ENCODE measurements at regions not wholly inside any gene's neighbourhood (a gene's known extent, or its start where the extent isn't known, plus 50 kb on each side); places are given as distances from the start of the nearest gene placed in this dataset.

DNA sequence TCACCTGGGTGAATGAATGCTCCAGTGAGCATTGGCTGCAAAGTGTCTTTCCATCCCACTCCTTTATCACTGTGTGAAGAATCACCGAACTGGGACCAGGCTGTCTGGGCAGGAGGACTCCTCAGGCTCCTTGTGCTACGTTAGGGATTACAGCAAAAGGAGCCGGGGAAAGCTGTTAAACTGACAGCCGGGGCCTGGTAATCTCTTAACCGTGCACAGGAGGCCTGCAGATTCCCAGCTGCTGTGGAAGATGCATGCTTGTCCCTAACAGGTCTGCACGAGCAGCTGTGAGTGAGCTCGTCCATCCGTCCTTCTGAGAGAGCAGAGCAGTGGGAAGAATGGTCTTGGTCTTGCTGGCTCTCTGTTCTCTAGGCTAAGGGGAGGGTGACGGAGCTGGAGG lies 231.5 kb downstream of the AACS start:
- no peaks in the 10 kb centered on the region for H3K36me3 ChIP-seq (ENCODE audit: insufficient read depth, low read length)
- H3K9me2 ChIP-seq (ENCODE audit: insufficient read depth, low read length) = no peaks in the 10 kb centered on the region
- TF ChIP-seq POLR2AphosphoS5 (IDR thresholded peaks at IDR 0.05) (no peak), TAF1 (IDR thresholded peaks at IDR 0.05; ENCODE audit: low read depth) (no peak), MXI1 (conservative IDR thresholded peaks at IDR 0.05; ENCODE audit: poor library complexity, severe bottlenecking) (no peak), EZH2 (IDR thresholded peaks at IDR 0.05; ENCODE audit: borderline replicate concordance, insufficient read depth, low read length, poor library complexity, severe bottlenecking) (no peak), CTCF (IDR thresholded peaks at IDR 0.05; ENCODE audit: poor library complexity, severe bottlenecking) (no peak), RAD21 (conservative IDR thresholded peaks at IDR 0.05) (no peak), EP300 (conservative IDR thresholded peaks at IDR 0.05; ENCODE audit: poor library complexity, severe bottlenecking) (no peak), SMC3 (conservative IDR thresholded peaks at IDR 0.05; ENCODE audit: poor library complexity) (no peak)
- TF ChIP-seq, protein P1, sequence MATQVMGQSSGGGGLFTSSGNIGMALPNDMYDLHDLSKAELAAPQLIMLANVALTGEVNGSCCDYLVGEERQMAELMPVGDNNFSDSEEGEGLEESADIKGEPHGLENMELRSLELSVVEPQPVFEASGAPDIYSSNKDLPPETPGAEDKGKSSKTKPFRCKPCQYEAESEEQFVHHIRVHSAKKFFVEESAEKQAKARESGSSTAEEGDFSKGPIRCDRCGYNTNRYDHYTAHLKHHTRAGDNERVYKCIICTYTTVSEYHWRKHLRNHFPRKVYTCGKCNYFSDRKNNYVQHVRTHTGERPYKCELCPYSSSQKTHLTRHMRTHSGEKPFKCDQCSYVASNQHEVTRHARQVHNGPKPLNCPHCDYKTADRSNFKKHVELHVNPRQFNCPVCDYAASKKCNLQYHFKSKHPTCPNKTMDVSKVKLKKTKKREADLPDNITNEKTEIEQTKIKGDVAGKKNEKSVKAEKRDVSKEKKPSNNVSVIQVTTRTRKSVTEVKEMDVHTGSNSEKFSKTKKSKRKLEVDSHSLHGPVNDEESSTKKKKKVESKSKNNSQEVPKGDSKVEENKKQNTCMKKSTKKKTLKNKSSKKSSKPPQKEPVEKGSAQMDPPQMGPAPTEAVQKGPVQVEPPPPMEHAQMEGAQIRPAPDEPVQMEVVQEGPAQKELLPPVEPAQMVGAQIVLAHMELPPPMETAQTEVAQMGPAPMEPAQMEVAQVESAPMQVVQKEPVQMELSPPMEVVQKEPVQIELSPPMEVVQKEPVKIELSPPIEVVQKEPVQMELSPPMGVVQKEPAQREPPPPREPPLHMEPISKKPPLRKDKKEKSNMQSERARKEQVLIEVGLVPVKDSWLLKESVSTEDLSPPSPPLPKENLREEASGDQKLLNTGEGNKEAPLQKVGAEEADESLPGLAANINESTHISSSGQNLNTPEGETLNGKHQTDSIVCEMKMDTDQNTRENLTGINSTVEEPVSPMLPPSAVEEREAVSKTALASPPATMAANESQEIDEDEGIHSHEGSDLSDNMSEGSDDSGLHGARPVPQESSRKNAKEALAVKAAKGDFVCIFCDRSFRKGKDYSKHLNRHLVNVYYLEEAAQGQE (IDR thresholded peaks at IDR 0.05; ENCODE audit: borderline replicate concordance) = no peak
- no peak overlapping the region for H2AFZ ChIP-seq (ENCODE audit: low read depth, low read length)
- H3K4me3 ChIP-seq (ENCODE audit: low read length) = no peak overlapping the region
- H3F3A ChIP-seq (ENCODE audit: insufficient read depth, low read length, poor library complexity, severe bottlenecking) = no peaks in the 10 kb centered on the region
- no peak overlapping the region for H3K9ac ChIP-seq (ENCODE audit: low read length)
- peaks cover 5% of the 10 kb centered on the region for H3K9me3 ChIP-seq (ENCODE audit: low read length)
- H3K4me2 ChIP-seq (ENCODE audit: low read length) = no peak overlapping the region
- H3K79me2 ChIP-seq (replicated peaks; ENCODE audit: insufficient read depth, low read length) = no peaks in the 10 kb centered on the region
- no peak overlapping the region for H3K27ac ChIP-seq (ENCODE audit: low read length)
- no peaks in the 10 kb centered on the region for H4K20me1 ChIP-seq (ENCODE audit: insufficient read depth)
- no peaks in the 10 kb centered on the region for H3K27me3 ChIP-seq (ENCODE audit: insufficient read depth, low read depth, low read length)

DNA sequence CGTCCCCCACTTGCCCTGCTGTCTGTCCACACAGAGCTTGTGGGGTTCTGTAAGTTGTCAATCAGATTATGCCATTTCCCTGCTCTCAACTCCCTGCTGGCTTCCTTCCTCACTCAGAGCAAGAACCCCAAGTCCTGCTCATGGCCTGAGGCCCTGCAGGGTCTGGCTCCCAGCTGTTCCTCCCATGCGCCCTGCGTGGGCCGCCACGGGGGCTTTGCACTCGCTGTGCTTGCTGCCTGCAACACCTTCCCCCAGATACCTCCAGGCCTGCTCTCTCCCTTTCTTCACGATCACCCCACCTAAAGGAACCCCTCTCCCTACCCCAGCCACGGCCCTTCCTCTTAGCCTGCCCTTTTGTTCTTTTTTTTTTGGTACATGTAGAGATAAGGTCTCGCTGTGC lies 234.6 kb downstream of the AACS start:
- Histone ChIP-seq H3F3A (ENCODE audit: insufficient read depth, low read length, poor library complexity, severe bottlenecking) (no peaks in the 10 kb centered on the region), H3K36me3 (ENCODE audit: insufficient read depth, low read length) (no peaks in the 10 kb centered on the region), H3K9me3 (ENCODE audit: low read length) (no peaks in the 10 kb centered on the region), H3K9me2 (ENCODE audit: insufficient read depth, low read length) (no peaks in the 10 kb centered on the region), H3K79me2 (replicated peaks; ENCODE audit: insufficient read depth, low read length) (no peaks in the 10 kb centered on the region), H3K4me3 (ENCODE audit: low read length) (no peak overlapping the region), H3K27ac (ENCODE audit: low read length) (no peak overlapping the region), H3K27me3 (ENCODE audit: insufficient read depth, low read depth, low read length) (no peaks in the 10 kb centered on the region), H3K4me2 (ENCODE audit: low read length) (no peak overlapping the region), H2AFZ (ENCODE audit: low read depth, low read length) (no peak overlapping the region), H4K20me1 (ENCODE audit: insufficient read depth) (no peaks in the 10 kb centered on the region), H3K9ac (ENCODE audit: low read length) (no peak overlapping the region)
- TF ChIP-seq TAF1 (IDR thresholded peaks at IDR 0.05; ENCODE audit: low read depth) (no peak), SMC3 (conservative IDR thresholded peaks at IDR 0.05; ENCODE audit: poor library complexity) (no peak), RAD21 (conservative IDR thresholded peaks at IDR 0.05) (no peak), EZH2 (IDR thresholded peaks at IDR 0.05; ENCODE audit: borderline replicate concordance, insufficient read depth, low read length, poor library complexity, severe bottlenecking) (no peak), EP300 (conservative IDR thresholded peaks at IDR 0.05; ENCODE audit: poor library complexity, severe bottlenecking) (no peak), POLR2AphosphoS5 (IDR thresholded peaks at IDR 0.05) (no peak), MXI1 (conservative IDR thresholded peaks at IDR 0.05; ENCODE audit: poor library complexity, severe bottlenecking) (no peak), CTCF (IDR thresholded peaks at IDR 0.05; ENCODE audit: poor library complexity, severe bottlenecking) (no peak)
- TF ChIP-seq, protein P1 (IDR thresholded peaks at IDR 0.05; ENCODE audit: borderline replicate concordance) = no peak
